ENCODE measurements at regions not wholly inside any gene's neighbourhood (a gene's known extent, or its start where the extent isn't known, plus 50 kb on each side); places are given as distances from the start of the nearest gene placed in this dataset.

- TF ChIP-seq EZH2 (IDR thresholded peaks at IDR 0.05; ENCODE audit: insufficient read depth, poor library complexity, severe bottlenecking) = no peak
- TF ChIP-seq EZH2phosphoT487 (IDR thresholded peaks at IDR 0.05; ENCODE audit: insufficient read depth, low read depth) = no peak
Measured at GRCh38 chr1:222062640-222063039, 320.8 kb upstream of the DUSP10 start.

All from GM23248 (cell line).